PFSK-1 (cell line): ENCODE measurements at regions not wholly inside any gene's neighbourhood (a gene's known extent, or its start where the extent isn't known, plus 50 kb on each side); places are given as distances from the start of the nearest gene placed in this dataset.

Experiments
- POLR2AphosphoS5 ChIP-seq: IDR thresholded peaks from 2 replicates; pipeline ENCODE4 v1.6.1; 2012; ENCODE audit warnings: low read depth, mild to moderate bottlenecking, control low read depth, low read length, moderate library complexity
- TAF1 ChIP-seq: IDR thresholded peaks from 2 replicates; pipeline ENCODE4 v1.6.1; 2012; ENCODE audit warnings: low read length, control low read depth, borderline replicate concordance; ENCODE audit not compliant: insufficient read depth
- TF ChIP-seq, protein P1 (sequence below), 2 experiments: IDR thresholded peaks; 2 replicates each; pipeline versions ENCODE4 v1.6.1 to v1.8.0; 2011 to 2012; ENCODE audit warnings: low read depth in 2 of 2, low read length in 2 of 2, control low read depth in 1 of 2, inconsistent platforms in 1 of 2, mild to moderate bottlenecking in 1 of 2, moderate library complexity in 1 of 2; ENCODE audit not compliant: insufficient read depth in 1 of 2

DNA sequence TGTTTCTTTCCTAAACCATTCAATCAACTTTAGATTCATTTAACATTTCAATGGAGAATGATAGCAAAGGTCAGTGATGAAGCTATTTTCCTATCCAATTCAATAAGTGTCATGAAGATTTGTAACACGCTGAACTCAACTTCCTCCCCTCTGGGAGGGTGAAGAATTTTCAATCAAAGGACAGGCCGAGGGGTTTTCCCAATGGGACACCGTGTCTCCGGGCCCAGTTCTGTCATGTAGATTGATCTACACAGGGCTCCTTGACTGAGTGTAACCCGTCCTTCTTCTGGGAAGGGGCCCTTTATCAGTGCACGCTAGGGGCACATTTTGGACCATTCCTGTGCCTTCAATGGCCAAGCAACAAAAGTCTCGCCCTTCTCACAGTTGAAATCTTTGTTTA lies 90.1 kb downstream of the KCNE4 start:
- TF ChIP-seq POLR2AphosphoS5 (no peak), TAF1 (no peak)
- TF ChIP-seq, protein P1, sequence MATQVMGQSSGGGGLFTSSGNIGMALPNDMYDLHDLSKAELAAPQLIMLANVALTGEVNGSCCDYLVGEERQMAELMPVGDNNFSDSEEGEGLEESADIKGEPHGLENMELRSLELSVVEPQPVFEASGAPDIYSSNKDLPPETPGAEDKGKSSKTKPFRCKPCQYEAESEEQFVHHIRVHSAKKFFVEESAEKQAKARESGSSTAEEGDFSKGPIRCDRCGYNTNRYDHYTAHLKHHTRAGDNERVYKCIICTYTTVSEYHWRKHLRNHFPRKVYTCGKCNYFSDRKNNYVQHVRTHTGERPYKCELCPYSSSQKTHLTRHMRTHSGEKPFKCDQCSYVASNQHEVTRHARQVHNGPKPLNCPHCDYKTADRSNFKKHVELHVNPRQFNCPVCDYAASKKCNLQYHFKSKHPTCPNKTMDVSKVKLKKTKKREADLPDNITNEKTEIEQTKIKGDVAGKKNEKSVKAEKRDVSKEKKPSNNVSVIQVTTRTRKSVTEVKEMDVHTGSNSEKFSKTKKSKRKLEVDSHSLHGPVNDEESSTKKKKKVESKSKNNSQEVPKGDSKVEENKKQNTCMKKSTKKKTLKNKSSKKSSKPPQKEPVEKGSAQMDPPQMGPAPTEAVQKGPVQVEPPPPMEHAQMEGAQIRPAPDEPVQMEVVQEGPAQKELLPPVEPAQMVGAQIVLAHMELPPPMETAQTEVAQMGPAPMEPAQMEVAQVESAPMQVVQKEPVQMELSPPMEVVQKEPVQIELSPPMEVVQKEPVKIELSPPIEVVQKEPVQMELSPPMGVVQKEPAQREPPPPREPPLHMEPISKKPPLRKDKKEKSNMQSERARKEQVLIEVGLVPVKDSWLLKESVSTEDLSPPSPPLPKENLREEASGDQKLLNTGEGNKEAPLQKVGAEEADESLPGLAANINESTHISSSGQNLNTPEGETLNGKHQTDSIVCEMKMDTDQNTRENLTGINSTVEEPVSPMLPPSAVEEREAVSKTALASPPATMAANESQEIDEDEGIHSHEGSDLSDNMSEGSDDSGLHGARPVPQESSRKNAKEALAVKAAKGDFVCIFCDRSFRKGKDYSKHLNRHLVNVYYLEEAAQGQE (IDR thresholded peaks at IDR 0.05; ENCODE audit: insufficient read depth in 1 of 2, low read depth in 2 of 2, low read length in 2 of 2): no peak
